D341Med (cell line): ENCODE measurements at regions not wholly inside any gene's neighbourhood (a gene's known extent, or its start where the extent isn't known, plus 50 kb on each side); places are given as distances from the start of the nearest gene placed in this dataset.

Experiments
- DNase-seq: peaks from one replicate; pipeline ENCODE4 v3.0.0; 2012; ENCODE audit warnings: low spot score

- DNase-seq, result peak; percentile 15
Observed at GRCh38 chrX:110432091-110432905, 73.7 kb downstream of the RTL9 start.

GRCh38 chrX:110432906-110433215 lies 74.2 kb downstream of the RTL9 start:
- no peak for DNase-seq

- DNase-seq, result peak; percentile 32
Observed at GRCh38 chrX:110435196-110435595, 76.5 kb downstream of the RTL9 start.

DNA sequence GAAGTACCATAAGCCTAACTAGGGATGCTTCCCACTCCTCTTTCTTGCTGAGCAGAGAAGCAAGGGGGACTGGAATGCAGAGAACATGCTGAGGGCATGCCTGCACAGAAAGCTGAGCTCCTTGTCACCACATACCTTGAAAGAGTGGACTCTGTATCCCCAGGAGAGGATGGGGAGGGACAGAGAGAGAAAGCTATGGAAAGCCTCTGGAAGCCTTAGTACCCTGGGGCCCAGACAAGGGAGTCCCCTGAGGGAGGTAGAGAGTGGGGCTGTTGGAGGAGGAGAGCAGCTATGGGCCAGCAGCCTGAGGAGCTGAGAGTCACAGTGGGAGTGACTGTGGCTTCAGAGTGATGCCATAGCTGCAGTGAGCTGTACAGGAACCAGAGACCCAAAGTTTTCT lies 77.9 kb downstream of the RTL9 start:
- no peak for DNase-seq

DNA sequence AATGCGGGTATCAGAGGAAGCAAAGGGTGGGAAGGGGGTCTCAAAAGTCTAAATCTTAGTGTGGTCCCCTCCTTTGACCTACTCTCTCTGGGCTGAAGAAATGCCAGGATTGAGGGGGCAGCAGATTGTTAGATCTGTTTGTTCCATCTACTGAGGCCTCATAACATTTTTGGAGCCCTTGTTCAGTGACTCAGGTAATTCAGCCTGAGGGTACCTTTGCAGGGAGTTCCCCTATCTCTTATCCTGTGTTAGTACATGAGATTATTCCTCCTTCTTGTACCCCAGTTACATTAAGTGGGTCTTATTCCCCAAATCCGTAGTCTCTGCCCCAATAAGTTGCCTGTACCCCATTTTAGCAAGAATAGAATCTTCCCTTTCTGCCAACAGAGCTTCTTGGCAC lies 79.0 kb downstream of the RTL9 start:
- no peak for DNase-seq

DNA sequence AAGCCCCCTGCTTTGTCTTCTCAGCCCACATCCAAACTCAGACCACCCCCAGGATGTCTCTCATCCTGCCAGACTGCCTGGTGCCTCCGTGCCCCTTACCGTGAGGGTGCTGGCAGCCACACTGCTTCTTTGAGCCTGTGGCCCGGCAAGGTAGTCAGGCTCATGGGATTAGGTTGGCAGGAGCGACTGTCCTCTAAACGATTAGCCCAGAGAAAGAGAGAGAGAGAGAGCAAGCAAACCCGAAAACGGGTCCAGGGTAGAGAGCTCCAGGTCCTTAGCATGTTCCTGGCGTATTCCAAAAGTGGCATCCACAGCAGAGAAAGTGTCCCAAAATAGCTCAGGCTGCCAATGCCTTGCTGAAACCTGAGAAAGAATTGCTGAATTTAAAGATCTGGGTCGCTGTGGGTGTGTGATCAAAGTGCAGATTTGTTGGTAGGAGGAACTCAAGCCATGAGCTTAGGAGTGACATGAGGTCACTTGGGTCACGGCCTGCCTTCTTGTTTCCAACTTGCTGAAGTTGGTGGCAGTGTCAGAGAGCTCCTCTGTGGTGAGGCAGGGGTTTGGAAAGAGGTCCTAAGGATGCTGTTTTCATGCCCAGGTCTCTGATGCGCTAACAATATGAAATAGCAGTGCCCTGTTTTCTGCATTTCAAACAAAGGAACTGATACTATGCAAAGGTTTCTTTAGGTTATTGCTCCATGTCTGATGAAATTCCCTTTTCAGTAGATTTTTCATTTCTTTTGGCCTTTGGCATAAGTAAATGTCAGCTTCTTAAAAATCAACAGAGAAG lies 81.6 kb downstream of the RTL9 start:
- DNase-seq, result no peak

DNA sequence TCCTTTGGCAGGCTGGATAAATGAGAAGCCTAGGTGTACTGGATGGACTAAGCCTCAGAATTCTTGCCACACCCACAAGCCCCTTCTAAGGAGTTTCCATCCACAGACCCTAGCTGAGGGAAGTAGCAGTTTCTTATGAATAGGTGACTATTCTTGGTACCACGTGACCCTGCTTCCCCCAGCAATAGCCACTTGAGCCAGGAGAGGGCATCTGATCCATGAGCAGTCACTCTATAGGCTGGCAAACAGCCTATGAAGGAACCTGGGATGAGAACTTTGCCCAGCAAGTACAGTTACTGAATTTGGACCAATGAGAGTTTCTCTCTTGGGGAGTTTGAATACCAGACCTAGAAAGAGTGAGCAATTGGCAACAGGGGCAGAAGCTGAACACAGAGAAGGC lies 84.0 kb downstream of the RTL9 start:
- peak; percentile 46 for DNase-seq

- DNase-seq, result no peak
Observed at GRCh38 chrX:110444996-110445395, 86.3 kb downstream of the RTL9 start.

DNA sequence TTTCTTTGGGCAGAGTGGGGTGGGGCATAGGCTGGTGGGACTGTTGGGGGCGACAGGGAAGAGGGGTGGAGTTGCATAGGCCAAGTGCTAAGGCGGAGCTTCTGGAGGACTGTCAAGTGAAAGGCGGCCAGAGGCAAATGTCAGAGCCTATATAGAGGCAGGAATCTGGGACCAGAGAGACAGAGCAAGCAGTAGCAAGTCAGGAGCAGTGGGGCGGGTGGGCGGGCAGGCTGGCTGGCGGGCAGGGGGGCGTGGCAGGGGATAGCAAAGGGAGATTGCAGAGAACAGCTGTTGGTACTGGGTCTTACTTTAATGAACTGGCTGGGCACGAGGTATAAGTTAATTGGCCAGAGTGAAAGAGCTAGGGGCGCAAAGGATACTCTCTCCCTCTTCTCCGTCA lies 89.8 kb downstream of the RTL9 start:
- no peak for DNase-seq

DNA sequence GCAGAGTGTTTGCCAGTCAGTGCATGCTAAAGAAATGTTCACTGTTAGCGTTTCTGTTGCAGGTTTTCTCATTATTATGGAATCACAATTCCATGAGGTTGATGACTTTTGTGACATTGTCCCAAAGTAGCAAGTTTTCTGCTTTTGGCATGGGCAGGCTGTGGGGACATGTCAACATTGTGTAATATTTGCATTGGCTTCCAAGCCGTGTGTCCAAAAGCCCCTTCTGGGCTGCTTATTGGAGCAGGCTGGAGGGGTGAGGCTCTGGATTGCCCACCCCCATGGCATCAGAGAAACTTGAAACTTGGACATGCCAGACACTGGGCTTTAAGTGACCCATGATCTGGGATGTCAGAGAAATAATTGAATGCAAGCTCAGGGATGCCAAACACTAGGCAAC lies 90.7 kb downstream of the RTL9 start:
- DNase-seq, result no peak

DNA sequence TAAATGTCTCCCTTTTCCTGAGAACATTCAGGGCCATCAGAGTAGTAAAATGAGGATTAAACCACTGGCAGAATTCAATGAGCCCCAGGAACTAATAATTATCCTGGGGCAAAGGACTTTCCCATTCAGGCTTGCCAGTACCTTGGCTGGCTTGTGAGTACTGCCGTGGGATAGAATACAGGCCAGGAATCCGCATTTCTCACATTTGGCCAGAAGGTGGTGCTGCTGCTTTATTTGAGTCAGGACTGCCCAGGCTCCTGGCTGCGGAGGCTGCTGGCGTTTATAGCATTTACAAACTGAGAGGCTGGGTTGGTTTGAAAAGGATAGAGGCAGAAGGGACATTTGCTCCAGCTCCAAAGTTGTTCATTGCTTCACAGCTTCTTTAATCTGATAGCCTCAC lies 91.4 kb downstream of the RTL9 start:
- peak; percentile 75 for DNase-seq

- DNase-seq, result no peak
Observed at GRCh38 chrX:110454336-110454735, 95.7 kb downstream of the RTL9 start.

- DNase-seq, result no peak
Observed at GRCh38 chrX:110462957-110463356, 104.3 kb downstream of the RTL9 start.

DNA sequence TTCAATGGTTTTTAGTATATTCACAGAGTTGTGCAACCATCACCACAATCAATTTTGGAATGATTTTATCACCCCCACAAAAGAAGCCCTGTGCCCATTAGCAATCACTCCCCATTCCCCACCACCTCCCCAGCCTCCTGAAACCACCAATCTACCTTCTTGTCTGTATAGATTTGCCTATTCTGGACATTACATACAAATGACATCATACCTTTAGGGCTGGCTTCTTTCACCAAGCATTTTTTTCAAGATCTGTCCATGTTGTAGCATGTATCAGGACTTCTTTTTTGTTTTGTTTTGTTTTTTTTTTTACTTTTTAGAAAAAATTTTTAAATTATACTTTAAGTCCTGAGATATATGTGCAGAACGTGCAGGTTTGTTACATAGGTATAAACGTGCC lies 108.1 kb downstream of the RTL9 start:
- DNase-seq, result no peak

GRCh38 chrX:110472265-110472664 lies 113.6 kb downstream of the RTL9 start:
- DNase-seq, result no peak

- no peak for DNase-seq
Observed at GRCh38 chrX:110477593-110478228, 119.1 kb downstream of the RTL9 start.

DNA sequence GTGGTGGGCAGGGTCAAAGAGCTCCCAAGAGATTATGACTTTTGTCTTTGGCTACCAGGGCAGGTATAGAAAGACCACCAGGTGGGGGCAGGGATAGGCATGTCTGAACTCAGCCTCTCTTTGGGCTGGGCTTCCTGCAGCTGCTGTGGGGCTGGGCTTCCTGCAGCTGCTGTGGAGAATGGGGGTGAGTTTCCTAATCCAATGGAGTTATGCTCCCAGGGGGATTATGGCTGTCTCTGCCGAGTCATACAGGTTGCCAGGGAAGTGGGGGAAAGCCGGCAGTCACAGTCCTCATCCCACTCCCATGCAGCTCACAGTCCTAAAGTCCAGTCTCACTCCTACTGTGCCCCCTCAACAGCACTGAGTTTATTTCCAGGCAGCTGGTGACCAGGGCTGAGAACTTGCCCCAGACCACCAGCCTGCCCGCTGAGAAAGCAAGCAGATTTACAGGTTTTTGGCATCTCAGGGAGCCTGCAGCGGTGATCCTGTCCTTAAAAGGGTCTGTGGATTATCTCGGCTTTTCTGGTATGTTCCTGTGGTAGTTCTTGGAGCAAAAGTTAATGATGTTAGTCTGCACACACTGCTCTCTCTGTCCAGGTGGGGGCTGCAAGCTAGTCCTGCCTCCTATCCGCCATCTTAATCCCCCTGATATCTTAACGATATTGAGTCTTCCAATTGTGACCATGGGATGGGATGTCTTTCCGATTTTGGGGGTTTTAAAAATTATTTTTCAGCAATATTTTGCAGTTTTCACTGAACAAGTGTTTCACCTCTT lies 133.4 kb downstream of the RTL9 start:
- DNase-seq, result no peak

- DNase-seq, result no peak
Observed at GRCh38 chrX:110504947-110505346, 146.3 kb downstream of the RTL9 start.

DNA sequence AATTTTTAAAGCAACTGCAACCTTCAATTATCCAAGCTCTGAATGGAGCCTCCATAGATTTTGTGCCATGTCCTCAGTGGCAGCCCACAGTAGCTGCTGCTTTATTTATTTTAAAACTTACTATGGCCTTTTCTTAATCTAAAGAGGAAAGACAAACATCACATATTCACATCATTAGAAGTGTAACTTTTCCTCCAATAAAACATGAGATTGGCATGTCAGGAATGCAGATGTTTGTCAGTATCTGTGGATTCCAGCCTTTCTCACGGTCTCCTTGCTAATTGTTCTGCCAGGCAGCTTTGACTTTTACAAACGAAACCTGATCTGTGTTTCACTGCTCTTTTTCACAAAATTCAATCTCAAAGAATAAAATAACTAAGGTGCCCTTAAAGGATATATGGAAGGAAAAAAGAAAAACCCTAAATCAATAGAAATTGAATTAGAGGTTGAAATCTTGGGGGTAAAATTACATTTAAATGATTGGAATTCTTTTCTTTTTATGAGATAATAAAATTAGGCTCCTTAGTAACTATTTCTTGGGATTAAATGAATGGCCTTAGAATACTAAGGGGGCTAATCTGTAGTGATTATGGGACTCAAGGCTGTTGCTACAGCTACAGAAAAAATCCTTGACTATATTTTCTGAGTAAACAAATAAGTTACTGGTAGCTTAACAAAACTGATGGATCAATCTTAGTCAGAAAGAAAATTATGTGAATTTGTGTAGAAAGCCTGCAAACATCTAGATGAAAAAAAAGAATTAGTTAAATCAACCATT lies 151.3 kb downstream of the RTL9 start:
- DNase-seq, result no peak

DNA sequence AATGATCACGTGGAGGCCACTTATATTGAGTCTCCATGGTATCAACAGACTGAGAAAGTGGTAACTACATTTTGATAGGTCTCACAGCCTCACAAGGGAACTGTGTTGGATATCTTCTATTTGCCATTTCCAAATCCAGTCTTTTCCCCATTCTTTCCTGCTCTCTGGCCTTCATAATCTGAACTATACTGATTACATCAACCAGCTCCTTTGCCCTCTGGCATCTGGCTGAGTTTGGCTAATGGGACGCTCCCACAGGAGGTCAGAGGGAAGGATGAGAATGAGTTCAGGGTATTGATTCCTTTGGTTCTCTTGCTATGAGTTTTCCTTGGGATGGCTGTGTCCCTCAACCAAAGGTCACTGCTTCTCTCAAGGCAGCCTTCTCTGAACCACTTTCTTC lies 152.6 kb downstream of the RTL9 start:
- no peak for DNase-seq

- DNase-seq, result no peak
Observed at GRCh38 chrX:110512341-110512740, 153.7 kb downstream of the RTL9 start.

- no peak for DNase-seq
Observed at GRCh38 chrX:110514509-110514908, 155.9 kb downstream of the RTL9 start.
